ENCODE measurements at regions not wholly inside any gene's neighbourhood (a gene's known extent, or its start where the extent isn't known, plus 50 kb on each side); places are given as distances from the start of the nearest gene placed in this dataset.

DNA sequence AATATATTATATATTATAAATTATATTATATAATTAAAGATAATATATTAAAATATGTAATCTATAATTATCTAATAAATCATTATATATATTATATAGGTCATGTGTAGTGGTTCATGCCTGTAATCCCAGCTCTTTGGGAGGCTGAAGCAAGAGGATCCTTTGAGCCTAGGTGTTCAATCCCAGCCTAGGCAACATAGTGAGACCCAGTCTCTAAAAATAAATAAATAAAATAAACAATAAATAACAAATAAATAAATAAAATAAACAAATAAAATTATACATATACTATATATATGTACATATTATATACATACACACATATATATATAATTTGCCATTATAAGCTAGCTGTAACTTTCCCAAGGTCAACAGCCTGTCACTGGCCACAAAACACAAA is 277.7 kb downstream of the SETD4 start:
- Histone ChIP-seq H2AFZ (ENCODE audit: low read depth, low read length) (no peak overlapping the region), H3K9me3 (replicated peaks; ENCODE audit: control insufficient read depth, insufficient read depth, low read length) (no peaks in the 10 kb centered on the region), H3K9ac (replicated peaks; ENCODE audit: extremely low read depth, insufficient read depth, low read length) (no peak overlapping the region), H3K4me1 (ENCODE audit: control insufficient read depth, extremely low read depth, insufficient read depth, low read length) (no peaks in the 10 kb centered on the region), H3K36me3 (ENCODE audit: control insufficient read depth in 2 of 2, extremely low read depth in 1 of 2, insufficient read depth in 2 of 2, low read length in 2 of 2) (no peaks in the 10 kb centered on the region), H3K27ac (ENCODE audit: insufficient read depth, low read depth, low read length) (no peak overlapping the region), H3K9me1 (replicated peaks; ENCODE audit: control insufficient read depth, extremely low read depth, insufficient read depth, low read length) (no peaks in the 10 kb centered on the region), H3K4me2 (ENCODE audit: insufficient read depth, low read length) (no peak overlapping the region), H3K27me3 (ENCODE audit: control insufficient read depth in 2 of 2, insufficient read depth in 2 of 2, low read length in 2 of 2) (peaks cover 7 to 14% of the 10 kb centered on the region in 2 experiments), H3K4me3 (replicated peaks in 1 of 3; ENCODE audit: insufficient read depth in 1 of 3, low read depth in 1 of 3, low read length in 3 of 3) (no peak overlapping the region), H4K20me1 (replicated peaks; ENCODE audit: control insufficient read depth, extremely low read depth, insufficient read depth, low read length) (no peaks in the 10 kb centered on the region), H3K79me2 (ENCODE audit: control insufficient read depth, insufficient read depth, low read length) (no peaks in the 10 kb centered on the region)
- FAIRE-seq: no peak
- TF ChIP-seq POLR2AphosphoS5 (IDR thresholded peaks at IDR 0.05; ENCODE audit: insufficient read depth, low read depth, low read length): no peak
- TF ChIP-seq, protein P1, sequence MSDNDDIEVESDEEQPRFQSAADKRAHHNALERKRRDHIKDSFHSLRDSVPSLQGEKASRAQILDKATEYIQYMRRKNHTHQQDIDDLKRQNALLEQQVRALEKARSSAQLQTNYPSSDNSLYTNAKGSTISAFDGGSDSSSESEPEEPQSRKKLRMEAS (IDR thresholded peaks at IDR 0.05; ENCODE audit: insufficient read depth, insufficient read length): no peak
- DNase-seq (ENCODE audit: low read depth, low spot score): no peak
- dilution Hi-C loops (cut with MboI; ENCODE audit: extremely low pct_ligation_motif_present, low sequenced_read_pairs) (no loop called here), intact Hi-C loops (cut with micrococcal nuclease) (no loop called here)
- BruUV-seq (replicated peaks): no TSS peak
- CTCF ChIA-PET: interaction anchor here (1.2 kb wide), 1 partner anchor 38 kb away, joined by 3 read pairs; no protein-coding TSS in a partner anchor
- POLR2A ChIA-PET: no interaction called here

DNA sequence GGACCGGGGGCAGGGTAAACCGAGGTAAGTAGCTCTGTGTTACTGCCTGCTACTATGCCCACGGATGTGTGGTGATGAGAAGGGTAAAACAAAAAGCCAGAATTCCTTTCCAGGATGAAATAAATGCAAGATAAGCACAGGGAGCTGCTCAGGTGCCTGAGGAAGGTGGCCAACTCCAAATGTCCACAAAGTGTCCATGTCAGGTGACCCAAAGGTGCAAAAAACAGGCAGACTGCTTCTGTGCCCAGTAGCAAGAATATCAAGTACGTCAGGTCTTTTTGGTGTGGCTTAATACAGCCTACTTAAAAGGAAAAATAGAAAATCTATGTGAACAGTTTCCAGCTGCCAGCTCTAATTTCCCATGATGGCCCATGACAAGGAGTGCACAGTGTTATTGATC is 279.3 kb downstream of the SETD4 start:
- no peak overlapping the region for H3K4me2 ChIP-seq (ENCODE audit: insufficient read depth, low read length)
- no peaks in the 10 kb centered on the region for H3K36me3 ChIP-seq (ENCODE audit: control insufficient read depth in 2 of 2, extremely low read depth in 1 of 2, insufficient read depth in 2 of 2, low read length in 2 of 2)
- intact Hi-C loops (cut with micrococcal nuclease): no loop called here
- no peak for TF ChIP-seq JUN (IDR thresholded peaks at IDR 0.05; ENCODE audit: borderline replicate concordance, insufficient read depth, insufficient read length, low read depth)
- TF ChIP-seq, protein P1 (IDR thresholded peaks at IDR 0.05; ENCODE audit: insufficient read depth, insufficient read length): no peak
- TF ChIP-seq POLR2A (IDR thresholded peaks at IDR 0.05; ENCODE audit: low read depth, low read length): no peak
- TF ChIP-seq, protein P2, sequence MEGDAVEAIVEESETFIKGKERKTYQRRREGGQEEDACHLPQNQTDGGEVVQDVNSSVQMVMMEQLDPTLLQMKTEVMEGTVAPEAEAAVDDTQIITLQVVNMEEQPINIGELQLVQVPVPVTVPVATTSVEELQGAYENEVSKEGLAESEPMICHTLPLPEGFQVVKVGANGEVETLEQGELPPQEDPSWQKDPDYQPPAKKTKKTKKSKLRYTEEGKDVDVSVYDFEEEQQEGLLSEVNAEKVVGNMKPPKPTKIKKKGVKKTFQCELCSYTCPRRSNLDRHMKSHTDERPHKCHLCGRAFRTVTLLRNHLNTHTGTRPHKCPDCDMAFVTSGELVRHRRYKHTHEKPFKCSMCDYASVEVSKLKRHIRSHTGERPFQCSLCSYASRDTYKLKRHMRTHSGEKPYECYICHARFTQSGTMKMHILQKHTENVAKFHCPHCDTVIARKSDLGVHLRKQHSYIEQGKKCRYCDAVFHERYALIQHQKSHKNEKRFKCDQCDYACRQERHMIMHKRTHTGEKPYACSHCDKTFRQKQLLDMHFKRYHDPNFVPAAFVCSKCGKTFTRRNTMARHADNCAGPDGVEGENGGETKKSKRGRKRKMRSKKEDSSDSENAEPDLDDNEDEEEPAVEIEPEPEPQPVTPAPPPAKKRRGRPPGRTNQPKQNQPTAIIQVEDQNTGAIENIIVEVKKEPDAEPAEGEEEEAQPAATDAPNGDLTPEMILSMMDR (IDR thresholded peaks at IDR 0.05; ENCODE audit: extremely low read depth in 1 of 2, insufficient read depth in 1 of 2, low read depth in 1 of 2, low read length in 2 of 2): no peak
- no peak for TF ChIP-seq GATA2 (IDR thresholded peaks at IDR 0.05; ENCODE audit: insufficient read depth, insufficient read length, low read depth, low read length)
- TF ChIP-seq EZH2 (IDR thresholded peaks at IDR 0.05; ENCODE audit: borderline replicate concordance, low read depth, low read length, severe bottlenecking): no peak
- no peak for TF ChIP-seq MYC (IDR thresholded peaks at IDR 0.05; ENCODE audit: low read depth, low read length)
- no peak for TF ChIP-seq FOS (IDR thresholded peaks at IDR 0.05; ENCODE audit: borderline replicate concordance, insufficient read depth, low read length)
- no peak for TF ChIP-seq POLR2AphosphoS5 (IDR thresholded peaks at IDR 0.05; ENCODE audit: insufficient read depth, low read depth, low read length)
- ChIA-PET CTCF (interaction anchor here (1.0 kb wide), 1 partner anchor 59 kb away, joined by 3 read pairs; no protein-coding TSS in a partner anchor), POLR2A (no interaction called here)
- FAIRE-seq (no peak), DNase-seq (ENCODE audit: low read depth, low spot score) (no peak)
- H3K9me1 ChIP-seq (replicated peaks; ENCODE audit: control insufficient read depth, extremely low read depth, insufficient read depth, low read length): no peaks in the 10 kb centered on the region
- H3K4me1 ChIP-seq (ENCODE audit: control insufficient read depth, extremely low read depth, insufficient read depth, low read length): no peaks in the 10 kb centered on the region
- BruUV-seq (replicated peaks): no TSS peak
- no peaks in the 10 kb centered on the region for H3K79me2 ChIP-seq (ENCODE audit: control insufficient read depth, insufficient read depth, low read length)
- H3K4me3 ChIP-seq (replicated peaks in 1 of 3; ENCODE audit: insufficient read depth in 1 of 3, low read depth in 1 of 3, low read length in 3 of 3): no peak overlapping the region
- H2AFZ ChIP-seq (ENCODE audit: low read depth, low read length): no peak overlapping the region
- H3K27me3 ChIP-seq (ENCODE audit: control insufficient read depth in 2 of 2, insufficient read depth in 2 of 2, low read length in 2 of 2): peaks cover 5 to 11% of the 10 kb centered on the region in 2 experiments
- no peak overlapping the region for H3K9ac ChIP-seq (replicated peaks; ENCODE audit: extremely low read depth, insufficient read depth, low read length)
- H4K20me1 ChIP-seq (replicated peaks; ENCODE audit: control insufficient read depth, extremely low read depth, insufficient read depth, low read length): no peaks in the 10 kb centered on the region
- H3K27ac ChIP-seq (ENCODE audit: insufficient read depth, low read depth, low read length): no peak overlapping the region
- dilution Hi-C loops (cut with MboI; ENCODE audit: extremely low pct_ligation_motif_present, low sequenced_read_pairs): no loop called here
- no peaks in the 10 kb centered on the region for H3K9me3 ChIP-seq (replicated peaks; ENCODE audit: control insufficient read depth, insufficient read depth, low read length)

All from endothelial cell of umbilical vein (primary cell).